GM12892 (cell line): ENCODE measurements at regions not wholly inside any gene's neighbourhood (a gene's known extent, or its start where the extent isn't known, plus 50 kb on each side); places are given as distances from the start of the nearest gene placed in this dataset.

ENCODE experiments used
- DNase-seq: peaks from one replicate; pipeline ENCODE4 v3.0.0; 2011; ENCODE audit not compliant: insufficient read length
- FAIRE-seq: peaks from 2 replicates; lab custom pipeline; 2011; peaks lifted over from hg19 to GRCh38; lab: Jason Lieb, UNC
- POLR2A ChIP-seq: IDR thresholded peaks from 2 replicates; pipeline ENCODE4 v1.6.1; 2011; ENCODE audit warnings: low read depth, low read length, control low read depth
- POLR2AphosphoS5 ChIP-seq: IDR thresholded peaks from 2 replicates; pipeline ENCODE4 v1.6.1; 2011; ENCODE audit warnings: low read depth, low read length, control low read depth
- TAF1 ChIP-seq: IDR thresholded peaks from 2 replicates; pipeline ENCODE4 v1.6.1; 2011; ENCODE audit warnings: low read depth, mild to moderate bottlenecking, control low read depth, low read length, borderline replicate concordance

DNA sequence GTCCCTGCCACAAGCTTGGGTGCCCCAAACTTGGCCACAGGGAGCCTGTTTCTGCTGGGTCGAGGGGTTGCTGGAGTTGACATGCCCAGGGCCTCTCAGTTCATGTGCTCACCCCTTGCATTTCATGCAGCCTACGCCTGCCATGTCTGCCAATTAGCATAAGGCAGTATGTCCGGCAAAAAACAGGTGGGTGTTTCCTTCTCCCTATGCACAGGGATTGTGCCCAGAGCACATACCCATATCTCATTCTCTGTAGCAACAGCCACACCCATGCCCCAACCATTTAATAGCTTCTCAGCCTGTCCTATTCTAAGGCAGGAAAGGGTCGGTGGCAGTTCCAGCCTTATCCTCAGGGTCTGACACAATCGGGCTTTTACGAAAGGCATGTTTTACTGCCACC lies 340.4 kb upstream of the ASIC2 start:
- DNase-seq = no peak
- TF ChIP-seq POLR2A (no peak), TAF1 (no peak), POLR2AphosphoS5 (no peak)
- FAIRE-seq = no peak

DNA sequence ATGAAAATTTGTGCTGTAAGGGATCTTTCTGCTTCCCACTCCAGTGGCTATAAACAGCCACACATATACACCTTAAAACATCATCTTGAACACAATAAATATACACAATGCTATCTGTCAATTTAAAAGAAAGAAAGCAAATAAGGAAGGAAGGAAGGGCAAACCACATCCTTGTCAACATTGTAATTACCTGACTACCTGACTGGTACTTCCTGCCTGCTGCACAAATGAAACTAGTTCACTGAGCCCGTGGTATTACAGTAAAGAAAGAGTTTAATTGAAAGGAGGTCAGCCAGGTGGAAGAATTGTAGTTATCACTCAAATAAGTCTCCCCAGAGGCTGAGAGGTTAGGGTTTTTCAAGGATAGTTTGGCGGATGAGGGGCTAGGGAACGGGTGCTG lies 344.4 kb upstream of the ASIC2 start:
- DNase-seq (no peak), FAIRE-seq (no peak)
- no peak for TF ChIP-seq POLR2A

DNA sequence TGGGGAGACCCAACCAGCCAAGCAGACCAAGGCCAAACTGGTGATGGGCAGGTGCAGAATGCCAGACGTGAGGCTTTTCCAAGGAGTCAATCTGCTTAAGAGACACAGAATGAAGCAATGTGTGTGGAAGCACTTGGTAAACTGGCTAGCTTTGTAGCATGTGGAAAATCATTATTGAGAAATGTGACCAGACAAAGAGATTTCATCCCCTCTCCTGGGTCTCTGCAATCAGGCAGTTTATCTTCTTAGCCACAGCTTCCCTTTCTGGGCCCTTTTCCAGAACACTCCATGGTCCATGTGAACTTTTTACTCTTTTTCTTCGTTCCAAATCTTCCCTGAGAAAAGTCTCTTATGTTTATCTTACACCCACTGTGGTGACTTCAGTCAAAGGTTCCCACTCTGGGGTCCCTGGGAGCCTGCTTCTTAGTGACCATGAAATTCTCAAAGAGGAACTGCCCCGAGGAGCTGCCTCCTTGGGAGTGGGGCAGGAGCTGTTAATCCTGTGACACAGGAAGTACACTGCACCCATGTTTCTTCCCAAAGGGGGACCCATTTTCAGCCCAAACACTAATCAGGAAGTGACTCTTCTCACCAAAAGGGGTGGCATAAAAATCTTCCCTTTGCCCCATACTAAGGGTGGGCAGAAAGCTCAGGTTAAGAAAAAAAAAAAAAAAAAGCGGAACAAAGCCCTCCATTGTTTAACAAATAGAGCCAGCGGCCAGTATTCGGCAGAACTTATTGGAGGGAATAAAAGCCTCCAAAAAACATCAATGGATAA lies 346.2 kb upstream of the ASIC2 start:
- no peak for DNase-seq
- FAIRE-seq = no peak
- TF ChIP-seq TAF1 (no peak), POLR2A (no peak), POLR2AphosphoS5 (no peak)

- FAIRE-seq (no peak), DNase-seq (no peak)
- no peak for TF ChIP-seq POLR2AphosphoS5
- no peak for TF ChIP-seq POLR2A
- no peak for TF ChIP-seq TAF1
These were observed 347.5 kb upstream of the ASIC2 start for GRCh38 chr17:33640629-33641028.

- FAIRE-seq (no peak), DNase-seq (no peak)
- TF ChIP-seq POLR2AphosphoS5 (no peak), POLR2A (no peak), TAF1 (no peak)
These were observed 348.9 kb upstream of the ASIC2 start for GRCh38 chr17:33642002-33642401.

DNA sequence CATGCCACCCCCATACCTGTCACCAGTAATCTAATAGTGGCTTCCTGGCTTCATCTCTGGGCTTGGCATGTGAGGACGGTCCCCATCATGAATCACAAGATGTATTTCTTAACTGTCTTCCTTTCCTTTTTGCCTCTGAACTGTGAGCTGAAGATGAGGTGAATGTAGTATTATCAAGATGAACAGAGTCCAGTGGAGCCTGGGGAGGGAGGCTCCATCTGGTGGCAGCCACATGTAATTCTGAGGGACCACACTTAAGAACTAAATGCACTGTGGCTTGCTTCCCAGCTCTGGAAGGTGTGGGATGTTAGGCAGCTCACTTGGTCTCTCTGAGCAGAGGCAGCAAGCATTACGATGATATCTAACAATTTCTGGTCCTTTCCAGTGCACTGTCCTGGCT lies 354.9 kb upstream of the ASIC2 start:
- FAIRE-seq = peak; percentile 92
- no peak for DNase-seq
- TF ChIP-seq POLR2A = no peak
- TF ChIP-seq POLR2AphosphoS5 = no peak
- TF ChIP-seq TAF1 = no peak

DNA sequence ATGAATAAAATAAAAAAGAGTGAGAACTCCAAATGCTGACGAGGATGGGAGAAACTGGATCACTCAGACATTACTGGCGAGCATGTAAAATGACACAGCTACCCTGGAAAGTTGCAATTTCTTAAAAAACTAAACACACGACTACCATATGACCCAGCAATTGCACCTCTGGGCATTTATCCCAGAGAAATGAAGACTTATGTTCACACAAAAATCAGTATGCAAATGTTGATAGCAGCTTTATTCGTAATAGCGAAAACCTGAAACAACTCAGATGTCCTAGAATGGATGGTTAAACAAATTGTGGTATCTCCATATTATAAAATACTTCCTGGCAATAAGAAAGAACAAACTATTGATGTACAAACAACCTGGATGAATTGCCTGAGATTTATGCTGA lies 357.2 kb upstream of the ASIC2 start:
- no peak for TF ChIP-seq POLR2A
- no peak for TF ChIP-seq TAF1
- TF ChIP-seq POLR2AphosphoS5 = no peak
- DNase-seq (no peak), FAIRE-seq (no peak)

GRCh38 chr17:33651686-33652085 lies 358.6 kb upstream of the ASIC2 start:
- TF ChIP-seq TAF1 = no peak
- no peak for TF ChIP-seq POLR2A
- TF ChIP-seq POLR2AphosphoS5 = no peak
- DNase-seq (no peak), FAIRE-seq (no peak)

GRCh38 chr17:33652731-33653398 lies 359.8 kb upstream of the ASIC2 start:
- TF ChIP-seq TAF1 (no peak), POLR2AphosphoS5 (no peak), POLR2A (no peak)
- no peak for FAIRE-seq

GRCh38 chr17:33653399-33653788 lies 360.3 kb upstream of the ASIC2 start:
- no peak for FAIRE-seq
- no peak for DNase-seq
- TF ChIP-seq POLR2A = no peak
- TF ChIP-seq TAF1 = no peak
- no peak for TF ChIP-seq POLR2AphosphoS5

More at GRCh38 chr17:33652731-33653398, 359.8 kb upstream of the ASIC2 start:
- no peak for DNase-seq

GRCh38 chr17:33657181-33657580 lies 364.1 kb upstream of the ASIC2 start:
- DNase-seq (no peak), FAIRE-seq (no peak)
- TF ChIP-seq TAF1 (no peak), POLR2A (no peak), POLR2AphosphoS5 (no peak)

GRCh38 chr17:33661975-33662374 lies 368.9 kb upstream of the ASIC2 start:
- FAIRE-seq (peak; percentile 58), DNase-seq (no peak)
- TF ChIP-seq POLR2AphosphoS5 = no peak
- no peak for TF ChIP-seq POLR2A
- no peak for TF ChIP-seq TAF1
